Activated effector memory CD4-positive, alpha-beta T cell treated with anti-CD3 and anti-CD28 coated beads, Interleukin-2, amount 50 U/mL, for 16 hours (primary cell): ENCODE measurements at regions not wholly inside any gene's neighbourhood (a gene's known extent, or its start where the extent isn't known, plus 50 kb on each side); places are given as distances from the start of the nearest gene placed in this dataset.

Source experiments
- DNase-seq: peaks from one replicate; pipeline ENCODE4 v3.0.0-alpha.2; 2020

DNA sequence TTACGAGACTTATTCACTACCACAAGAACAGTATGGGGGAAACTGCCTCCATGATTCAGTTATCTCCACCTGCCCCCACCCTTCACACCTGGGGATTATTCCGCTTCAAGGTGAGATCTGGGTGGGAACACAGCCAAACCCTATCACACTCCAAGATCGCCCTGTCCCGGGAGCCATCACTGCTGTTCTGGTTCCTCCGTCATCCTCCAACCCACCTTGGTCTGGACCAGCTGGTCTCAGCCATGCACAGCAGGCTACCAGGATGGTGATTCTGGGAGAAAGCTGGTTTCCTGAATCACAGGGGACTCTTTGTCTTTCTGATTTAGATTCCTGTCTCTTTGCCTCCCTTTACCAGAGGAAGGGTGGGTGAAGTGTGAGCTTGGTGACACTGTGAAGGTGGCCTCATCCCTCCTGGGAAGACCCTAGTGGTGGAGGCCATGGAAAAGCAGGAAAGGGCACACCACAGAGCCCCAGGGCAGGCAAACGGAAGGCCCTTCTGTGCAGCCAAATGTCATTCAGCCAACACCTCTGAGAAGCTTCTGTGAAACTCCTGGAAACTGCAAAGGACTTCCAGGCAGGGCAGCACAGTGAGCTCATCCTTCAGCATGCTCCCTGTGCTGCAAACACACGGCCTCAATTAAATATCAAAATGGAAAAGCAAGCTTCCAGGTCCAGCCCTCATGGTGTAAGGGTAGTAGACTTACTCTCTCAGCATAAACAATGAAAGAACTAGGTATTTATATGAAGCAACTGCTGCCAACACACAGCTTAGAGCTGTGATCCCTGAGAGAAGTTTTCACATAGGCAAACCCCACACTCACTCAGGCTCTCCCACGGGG is 169.8 kb downstream of the ANKRD60 start:
- DNase-seq = no peak

DNA sequence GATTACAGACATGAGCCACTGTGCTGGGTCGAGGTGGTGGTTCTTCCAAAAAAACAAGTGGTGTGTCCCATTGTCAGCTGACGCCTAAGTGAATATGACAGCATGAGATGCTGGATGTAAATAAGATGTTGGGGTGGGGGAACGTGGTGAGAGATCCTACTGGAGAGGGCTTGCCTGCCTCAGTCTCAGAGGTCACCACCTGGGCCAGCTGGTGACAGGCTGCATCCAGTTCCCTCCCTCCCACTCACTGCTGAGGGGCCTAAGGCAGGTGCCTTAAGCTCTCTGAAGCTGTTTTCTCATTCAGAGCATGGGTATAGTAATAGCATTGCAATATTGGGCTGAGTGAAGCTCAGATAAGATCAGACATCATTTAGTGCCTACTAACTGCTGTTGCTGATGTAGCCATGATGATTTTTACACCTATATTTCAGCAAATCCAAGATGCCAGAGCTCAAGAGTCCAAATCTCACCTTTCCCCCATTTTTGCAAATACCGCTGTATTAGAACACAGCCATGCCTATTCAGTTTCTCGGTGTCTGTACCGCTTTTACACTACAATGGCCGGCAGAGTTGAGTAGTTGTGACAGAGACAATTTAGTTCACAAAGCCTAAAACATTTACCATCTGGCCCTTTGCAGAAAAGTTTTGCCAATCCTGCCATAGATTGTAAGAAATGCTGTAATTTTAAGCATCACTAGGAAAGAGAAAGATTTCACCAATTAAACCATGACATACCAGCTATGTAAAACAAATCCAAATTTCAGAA is 171.3 kb downstream of the ANKRD60 start:
- DNase-seq = no peak

DNA sequence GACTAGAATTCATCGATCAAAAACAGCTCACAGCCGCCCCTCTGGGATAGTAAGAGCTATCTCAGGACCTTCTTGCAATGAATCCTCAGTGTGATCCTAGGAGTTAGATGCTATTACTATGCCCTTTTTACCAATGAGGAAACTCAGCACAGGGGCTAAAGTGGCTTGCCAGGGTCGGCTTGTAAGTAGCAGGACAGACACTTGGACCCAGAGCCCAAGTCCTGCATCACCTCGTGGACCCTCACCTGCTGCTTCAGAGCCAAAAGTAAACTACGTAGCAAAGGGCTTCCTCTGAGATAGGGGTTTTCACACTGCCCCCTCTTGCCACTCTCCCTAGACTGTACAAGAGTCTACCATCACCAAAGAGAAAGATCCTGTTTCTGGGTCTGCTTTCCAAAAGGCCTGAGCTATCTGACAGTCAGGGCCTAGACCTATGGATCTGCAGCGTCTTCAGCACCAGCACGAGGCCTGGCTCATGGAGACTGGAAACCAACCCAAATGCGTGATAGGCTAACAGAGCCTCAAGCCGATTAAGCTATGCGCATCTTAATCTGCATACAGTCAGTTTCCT is 172.3 kb downstream of the ANKRD60 start:
- DNase-seq = no peak

DNA sequence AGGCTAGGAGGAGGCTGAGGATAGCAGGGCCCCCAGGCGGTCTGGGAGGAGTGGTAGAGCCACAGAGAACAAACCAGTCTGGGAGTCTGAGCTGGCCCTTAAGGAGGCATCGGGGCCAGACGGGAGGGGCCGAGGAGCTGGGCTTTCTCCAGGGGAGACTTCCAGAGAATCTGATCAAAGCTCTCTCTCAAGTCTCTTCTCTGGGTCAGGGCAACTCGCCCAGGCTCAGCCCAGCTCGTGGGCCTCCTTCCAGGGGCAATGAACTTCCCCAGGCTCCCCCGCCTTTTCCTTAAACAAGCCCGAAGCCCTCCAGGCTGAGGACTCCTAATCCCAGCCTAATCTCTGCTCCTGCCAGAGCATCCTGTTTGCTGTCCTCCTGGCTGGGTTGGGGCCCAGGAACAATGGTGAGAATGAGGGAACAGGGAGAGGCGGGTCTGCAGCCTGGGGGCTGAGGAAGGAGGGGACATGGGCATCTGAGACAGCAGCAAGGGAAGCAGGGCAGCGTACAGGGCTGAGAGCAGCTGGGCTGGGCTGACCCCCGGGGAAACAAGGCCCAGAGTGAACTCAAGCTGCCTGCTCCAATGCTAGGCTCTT is 173.6 kb downstream of the ANKRD60 start:
- DNase-seq = no peak

DNA sequence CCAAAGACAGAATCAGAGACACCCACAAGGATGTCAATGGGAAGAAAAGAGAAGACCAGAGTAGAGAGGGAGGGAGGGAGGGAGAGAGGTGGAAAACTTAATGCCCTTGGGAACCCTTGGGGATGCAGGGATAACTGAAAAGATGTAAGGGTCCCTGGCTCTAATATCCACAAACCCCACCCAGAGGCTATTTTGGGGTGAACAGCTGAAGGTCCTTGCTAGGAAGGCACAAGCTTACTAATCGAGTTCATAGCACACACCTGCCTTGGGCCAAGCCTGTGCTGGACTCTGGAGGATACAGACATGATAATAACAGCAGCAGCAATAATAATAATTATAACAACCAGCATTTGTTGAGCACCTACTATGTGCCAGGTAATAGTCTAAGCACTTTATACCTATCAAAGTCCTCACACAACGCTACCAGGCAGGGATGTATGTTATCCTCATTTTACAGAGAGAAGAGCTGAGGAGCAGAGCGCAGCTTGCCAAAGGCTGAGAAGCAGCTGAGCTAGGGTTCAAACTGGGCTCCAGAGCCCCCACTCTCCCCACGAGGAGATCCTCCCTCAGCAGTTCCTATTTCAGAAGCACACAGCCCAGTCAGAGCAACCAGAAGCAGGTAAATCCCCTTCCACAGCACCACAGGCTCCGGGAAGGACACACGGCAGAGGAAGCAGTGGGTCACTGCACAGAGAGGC is 174.2 kb downstream of the ANKRD60 start:
- DNase-seq = no peak

DNA sequence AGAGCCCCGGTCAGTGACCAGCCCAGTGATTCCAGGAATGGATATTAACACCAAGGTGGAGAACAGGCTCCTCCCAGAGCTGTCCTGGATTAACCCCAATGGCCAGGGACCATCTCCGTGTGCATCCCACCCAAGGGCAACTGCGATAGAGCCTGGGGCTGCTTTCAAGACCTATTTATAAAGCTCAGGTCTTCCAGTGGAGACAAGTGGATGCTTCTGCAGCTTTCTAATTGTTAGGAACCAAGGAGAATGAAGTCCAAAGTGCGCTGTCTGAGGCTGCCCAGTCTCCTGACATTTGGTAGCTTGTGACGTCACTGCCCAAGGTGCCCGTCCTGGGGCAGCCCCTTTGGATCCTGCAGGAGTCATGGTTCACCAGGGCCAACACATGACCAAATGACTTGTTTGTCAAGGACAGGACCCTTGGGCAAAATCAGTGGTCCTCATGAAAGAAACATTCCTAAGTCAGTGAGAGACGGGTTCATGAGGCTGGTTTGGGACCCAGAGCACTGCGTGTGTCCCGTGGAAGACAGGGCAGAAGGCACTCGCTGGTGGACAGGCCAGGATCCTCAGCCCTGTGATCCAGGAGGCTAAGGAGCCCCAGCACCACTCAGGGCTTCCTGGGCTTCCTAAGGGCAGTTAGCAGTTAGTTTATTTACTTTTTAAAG is 174.9 kb downstream of the ANKRD60 start:
- DNase-seq = no peak

DNA sequence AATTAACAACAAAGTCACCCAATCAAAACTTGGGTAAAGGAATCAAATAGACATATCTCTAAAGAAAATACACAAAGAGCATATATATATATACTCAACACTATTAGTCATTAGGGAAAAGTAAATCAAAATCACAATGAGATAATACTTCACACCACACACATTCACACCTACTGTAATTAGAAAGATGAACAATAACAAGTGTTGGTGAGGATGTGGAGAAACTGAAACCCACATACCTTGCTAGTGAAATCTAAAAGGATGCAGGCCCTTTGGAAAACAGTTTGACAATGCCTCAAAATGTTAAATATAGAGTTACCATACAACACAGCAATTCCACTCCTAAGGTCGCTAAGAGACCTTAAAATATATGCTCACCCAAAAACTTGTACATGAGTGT is 177.1 kb downstream of the ANKRD60 start:
- no peak for DNase-seq

DNA sequence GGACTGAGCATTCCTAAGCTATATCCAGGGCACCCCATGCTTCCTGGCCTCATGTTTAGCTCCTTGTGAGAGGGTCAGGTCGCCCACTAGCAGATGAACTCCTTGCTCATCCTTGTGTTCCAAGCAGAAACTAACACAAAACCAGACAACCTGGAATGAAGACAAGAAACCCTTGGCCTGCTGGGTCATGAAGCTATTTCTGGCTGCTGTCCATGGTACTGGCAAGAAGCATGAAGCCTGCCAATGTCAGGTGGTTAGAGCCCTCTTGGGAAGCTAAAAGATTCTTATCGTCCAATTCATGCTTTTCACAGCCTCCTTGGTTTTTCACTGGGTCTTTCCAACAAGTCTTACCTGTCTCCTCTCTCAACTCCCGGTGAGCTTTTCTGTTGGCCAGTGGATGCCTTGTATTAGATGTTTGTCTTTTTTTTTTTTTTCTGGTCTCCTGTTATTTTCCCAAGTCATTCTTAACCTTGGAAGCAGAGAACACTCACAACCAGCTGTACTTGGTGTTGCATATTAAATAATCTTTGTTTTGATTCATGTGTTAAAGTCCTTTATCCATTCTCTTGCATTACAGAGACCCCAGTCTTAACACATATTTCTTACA is 180.3 kb downstream of the ANKRD60 start:
- DNase-seq = no peak

DNA sequence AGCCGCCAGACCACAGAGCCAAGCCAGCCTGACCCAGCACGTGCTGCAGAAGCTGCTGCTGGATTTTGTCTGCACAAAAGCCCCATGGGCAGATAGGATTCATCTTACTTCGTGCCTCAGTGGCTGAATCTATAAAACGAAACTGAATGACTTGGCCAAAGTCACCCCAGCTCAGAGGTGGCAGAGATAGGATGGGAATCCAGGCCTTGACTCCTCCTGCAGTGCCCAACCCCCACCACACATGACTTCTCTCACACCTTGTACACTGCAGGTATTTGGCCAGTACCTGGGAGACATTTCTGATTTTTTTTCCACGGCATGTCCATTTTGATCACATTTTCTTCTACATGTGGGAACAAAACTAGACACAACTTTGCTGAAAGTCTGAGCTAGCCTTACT is 182.1 kb downstream of the ANKRD60 start:
- no peak for DNase-seq

DNA sequence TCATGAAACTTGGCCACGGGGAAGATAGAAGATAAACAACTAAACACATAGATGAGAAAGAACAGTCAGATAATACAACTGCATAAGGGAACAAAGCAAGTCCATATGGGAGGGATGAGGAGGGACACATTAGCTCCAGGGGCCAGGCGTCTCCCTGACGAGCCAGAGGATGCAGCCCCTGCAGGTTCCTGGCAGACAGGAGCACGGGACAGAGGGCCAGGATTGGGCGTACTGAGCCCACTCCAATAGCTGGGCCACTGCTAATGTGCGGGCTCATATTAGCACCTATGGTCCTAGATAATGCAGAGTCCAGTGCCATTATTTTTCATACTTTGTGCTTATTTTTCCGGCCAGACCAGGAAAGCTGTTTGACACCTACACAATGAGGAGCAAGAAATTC is 182.9 kb downstream of the ANKRD60 start:
- no peak for DNase-seq

DNA sequence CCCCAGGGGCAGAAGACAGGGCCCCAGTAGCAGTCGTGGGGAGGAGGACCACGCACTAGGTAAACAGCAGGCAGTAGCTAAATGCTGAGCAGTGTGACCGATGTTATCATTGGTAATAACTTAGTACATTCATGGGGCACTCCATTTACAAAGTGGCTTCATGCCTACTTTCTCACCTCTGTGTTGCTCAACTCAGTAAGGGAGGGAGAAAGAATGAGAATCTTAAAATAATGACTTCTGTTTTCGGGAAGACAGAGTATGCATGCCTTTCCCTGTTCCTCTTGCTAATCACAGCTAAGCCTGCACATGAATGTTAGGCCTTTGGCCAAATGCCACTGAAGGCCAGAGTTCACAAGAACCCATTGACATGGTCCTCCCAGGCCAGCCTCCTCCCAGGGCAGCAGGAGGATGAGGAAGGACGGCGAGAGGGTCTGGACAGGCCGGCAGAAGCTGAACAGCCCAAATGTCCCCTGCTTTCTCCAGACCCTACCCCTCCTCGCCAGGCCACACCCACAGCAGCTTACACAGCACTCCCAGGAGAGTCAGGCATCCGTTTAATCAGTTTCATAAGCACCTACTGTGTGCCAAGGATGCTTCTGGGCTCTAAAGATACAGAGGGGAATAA is 183.4 kb downstream of the ANKRD60 start:
- no peak for DNase-seq

DNA sequence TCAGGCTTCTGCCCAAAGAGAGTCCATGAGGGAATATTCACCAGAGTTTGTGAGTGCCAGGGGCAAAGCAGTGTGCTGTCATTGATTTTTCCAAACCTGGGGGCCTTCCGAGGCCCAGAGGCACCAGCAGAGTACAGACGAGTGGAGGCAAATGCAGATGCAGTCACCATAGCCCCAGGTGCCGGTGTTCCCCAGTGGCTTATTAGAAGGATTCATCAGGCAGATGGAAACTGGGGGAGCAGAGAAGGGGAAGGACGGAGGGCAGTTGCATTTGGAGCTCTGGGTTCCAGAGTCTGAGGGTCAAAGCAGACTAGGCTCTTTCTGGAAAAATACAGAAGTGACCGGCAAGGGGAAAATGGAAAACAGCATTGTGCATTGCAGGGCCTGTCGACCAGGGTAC is 184.2 kb downstream of the ANKRD60 start:
- DNase-seq = no peak

DNA sequence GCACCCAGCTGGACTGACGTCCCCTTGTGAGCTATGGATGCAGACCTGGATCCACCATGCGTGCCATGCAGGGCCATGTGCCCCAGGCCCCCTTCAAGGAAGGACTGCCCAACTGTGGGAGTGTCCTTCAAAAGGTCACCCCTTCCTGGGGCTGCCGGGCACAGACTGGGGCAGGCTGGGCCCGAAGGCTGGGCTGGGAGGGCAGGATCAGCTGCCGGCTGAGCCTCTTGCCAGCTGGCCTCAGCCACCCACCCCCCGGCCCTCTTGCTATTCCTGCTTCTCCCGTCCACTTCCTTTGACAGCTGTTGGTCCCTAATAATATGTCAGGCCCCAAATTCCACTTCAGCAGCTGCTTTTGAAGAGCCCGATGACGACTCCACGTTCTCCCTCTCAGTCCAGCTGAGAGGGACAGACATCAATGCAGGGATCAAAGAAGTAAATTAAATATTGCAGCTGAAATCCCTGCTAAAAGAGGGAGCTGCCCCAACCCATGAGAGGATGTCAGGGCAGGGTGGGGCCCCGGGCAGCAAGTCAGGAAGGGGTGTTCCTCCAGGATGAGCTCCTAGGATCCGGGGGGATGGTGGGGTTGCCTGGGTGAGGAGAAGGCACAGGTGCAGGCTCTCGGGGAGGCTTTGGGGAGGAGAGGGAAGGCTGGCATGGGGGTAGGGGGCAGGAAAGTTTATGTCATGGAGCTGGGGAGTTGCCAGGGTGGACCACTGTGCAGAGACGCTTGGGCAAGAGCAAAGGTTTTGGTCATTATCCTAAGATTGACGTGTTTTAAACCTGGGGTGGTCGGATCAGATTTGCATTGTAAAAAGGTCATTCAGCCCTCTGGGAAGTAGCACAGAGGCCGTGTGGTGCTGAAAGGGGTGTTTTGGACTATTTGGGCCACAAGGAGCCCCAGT is 185.0 kb downstream of the ANKRD60 start:
- DNase-seq = no peak

DNA sequence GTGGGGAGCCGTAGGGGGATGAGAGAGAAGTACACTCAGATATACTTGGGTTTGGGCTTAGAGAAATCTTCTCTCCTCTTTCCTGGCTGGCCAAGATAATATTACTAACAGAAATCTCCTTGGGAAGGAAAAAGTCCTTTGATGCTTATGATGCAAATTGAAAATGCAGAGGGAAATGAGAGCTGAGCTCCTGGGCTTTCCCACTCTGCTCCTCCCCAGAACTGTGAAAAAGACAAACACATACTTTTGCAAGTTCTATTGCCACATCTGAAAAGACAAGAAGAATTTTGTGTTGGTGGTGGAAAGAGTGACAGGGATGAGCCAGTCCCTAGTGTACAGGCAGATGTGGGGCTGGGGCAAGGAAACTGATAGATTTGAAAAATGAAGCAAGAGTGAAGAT is 185.9 kb downstream of the ANKRD60 start:
- no peak for DNase-seq

DNA sequence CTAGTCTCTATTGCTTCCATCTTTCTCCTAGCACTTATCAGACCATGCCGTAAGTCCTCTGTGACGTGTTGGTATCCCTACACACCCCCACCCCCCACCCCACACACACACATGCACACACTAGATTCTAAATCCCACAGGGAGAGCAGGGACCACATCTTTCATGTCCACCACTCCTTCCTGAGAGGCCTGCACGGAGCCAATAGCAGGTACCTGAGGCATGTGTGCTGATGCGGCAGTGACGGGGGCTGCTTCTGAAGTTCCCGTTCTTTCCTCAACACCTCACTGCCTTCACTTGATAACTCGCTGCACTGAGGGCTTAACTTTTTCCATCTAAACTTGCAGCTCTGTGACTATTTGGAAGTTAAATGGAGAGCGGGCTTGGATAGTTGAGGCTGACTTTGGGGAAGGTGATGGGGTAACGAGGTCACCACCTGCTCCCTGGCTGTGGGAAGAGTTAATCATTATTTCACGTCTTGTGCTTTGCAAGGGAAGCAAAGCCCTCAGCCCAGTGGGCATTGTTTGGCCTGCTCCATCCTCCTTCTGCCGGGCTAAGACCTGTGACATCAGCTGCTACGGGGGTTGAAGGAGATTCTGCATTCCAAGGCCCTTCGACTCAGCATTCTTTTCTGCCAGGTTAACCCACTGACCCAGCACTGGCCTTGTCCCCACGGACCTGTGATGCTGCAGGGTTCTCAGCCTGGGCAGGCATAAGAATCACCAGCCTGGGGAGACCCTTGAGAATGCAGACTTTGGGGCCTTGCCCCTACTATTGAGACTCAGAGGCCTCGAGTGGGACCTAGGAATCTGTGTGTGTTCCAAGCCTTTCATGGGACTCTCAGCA is 187.8 kb downstream of the ANKRD60 start:
- no peak for DNase-seq

DNA sequence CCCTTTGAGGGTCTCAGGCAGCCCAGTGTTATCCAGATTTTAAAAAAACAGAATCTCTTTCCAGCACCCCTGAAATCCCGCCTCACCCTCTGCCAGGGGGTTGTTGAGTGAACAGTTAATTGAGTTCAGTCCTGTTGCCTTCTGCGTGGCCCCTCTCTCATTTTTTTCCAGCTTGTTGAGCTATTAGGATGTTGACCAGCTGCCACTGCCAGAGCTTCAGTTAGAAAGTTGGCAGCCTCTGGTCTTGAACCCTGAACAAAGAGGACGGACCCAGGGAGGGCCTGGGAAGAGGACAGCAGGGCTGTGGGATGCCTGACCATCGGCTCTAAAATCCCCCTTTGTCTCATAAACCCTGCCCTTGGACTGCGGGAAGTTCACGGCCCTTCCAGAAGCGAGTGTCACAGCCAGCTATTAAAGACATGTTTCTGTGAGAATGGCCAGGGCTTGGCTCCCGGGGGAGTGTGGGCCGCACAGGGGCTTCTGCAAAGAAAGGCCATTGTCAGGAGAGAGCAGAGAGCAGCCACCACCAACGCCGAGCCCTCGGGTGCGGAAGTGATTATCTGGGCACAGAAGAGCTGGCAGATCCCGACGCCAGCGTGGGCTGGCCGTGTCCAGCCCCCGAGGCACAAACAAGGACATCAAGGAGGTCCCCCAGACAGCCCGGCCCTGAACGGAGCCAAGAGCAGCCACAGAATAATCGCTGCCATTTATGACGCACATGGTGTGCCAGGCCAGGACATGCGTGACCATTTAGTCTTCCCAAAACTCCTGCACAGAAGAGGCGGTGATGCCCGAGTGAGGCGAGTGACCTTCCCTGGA is 189.0 kb downstream of the ANKRD60 start:
- DNase-seq = no peak

DNA sequence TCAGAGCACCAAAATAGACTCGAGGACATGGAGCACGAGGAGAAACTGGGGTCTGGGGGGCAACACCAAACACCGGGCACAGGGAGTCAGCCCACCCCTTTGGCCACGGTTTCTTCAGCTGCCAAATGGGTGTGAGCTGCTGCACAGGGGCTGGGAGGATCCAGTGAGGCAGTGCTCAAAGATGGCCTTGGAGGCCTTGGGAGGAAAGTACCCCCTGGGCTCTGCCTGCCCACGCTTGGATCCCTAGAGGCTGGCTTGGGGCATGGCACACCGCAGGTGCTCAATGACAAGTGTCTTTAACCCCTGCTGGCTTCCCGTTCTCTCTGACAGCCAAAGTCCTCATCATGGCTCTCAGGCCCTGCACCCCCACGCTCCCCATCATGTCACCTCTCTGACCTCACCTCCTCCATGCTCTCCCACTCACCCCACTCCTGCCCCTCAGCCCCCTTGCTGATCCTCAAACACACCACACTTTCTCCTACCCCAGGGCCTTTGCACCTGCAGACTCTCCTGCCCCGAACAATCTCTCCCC is 190.3 kb downstream of the ANKRD60 start:
- DNase-seq = no peak

DNA sequence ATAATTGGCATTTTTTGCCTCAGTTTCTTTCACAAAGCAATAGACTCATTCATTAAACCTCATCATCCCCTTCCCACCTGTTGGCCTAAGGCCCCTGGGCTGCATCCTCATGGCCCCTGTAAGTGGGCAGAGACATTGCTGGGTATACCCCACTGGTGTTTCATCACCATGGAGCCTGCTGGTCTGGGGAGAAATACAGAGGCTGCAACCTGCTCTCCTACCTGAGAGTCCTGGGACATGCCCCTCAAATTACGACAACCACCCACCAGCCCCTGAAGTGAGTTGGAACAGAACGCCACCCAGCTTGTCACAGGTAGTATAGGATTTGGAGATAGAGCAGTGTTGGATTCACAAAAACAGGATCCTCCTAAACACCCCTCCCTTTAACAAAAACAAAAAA is 190.8 kb downstream of the ANKRD60 start:
- no peak for DNase-seq
